OCI-LY1 (cell line): ENCODE measurements at regions not wholly inside any gene's neighbourhood (a gene's known extent, or its start where the extent isn't known, plus 50 kb on each side); places are given as distances from the start of the nearest gene placed in this dataset.

Source experiments
- CTCF ChIP-seq: fragments of 200-600 bp; sonication (generic), shearing (Covaris generic); IDR thresholded peaks from 2 replicates; pipeline ENCODE4 v1.5.1; 2017; ENCODE audit warnings: mild to moderate bottlenecking, antibody characterized with exemption, low read length, moderate library complexity, mixed read lengths
- EZH2 ChIP-seq: fragments of 200-600 bp; sonication (generic), shearing (Covaris generic); IDR thresholded peaks from 2 replicates; pipeline ENCODE4 v1.8.0; 2017; ENCODE audit warnings: borderline replicate concordance, mixed run types, mild to moderate bottlenecking, antibody characterized with exemption, low read length, moderate library complexity, mixed read lengths

- TF ChIP-seq CTCF (no peak), EZH2 (no peak)
Observed at GRCh38 chr2:238774980-238775509, 72.8 kb upstream of the TWIST2 start.
